Right lung (tissue), 2 donors: ENCODE measurements at regions not wholly inside any gene's neighbourhood (a gene's known extent, or its start where the extent isn't known, plus 50 kb on each side); places are given as distances from the start of the nearest gene placed in this dataset.
A peak's percentile ranks its signal among the peaks of the same experiment; 100 is the strongest.
"Not testable (repeated sequence)": the region's sequence is repeated elsewhere in the genome, so short reads cannot be mapped to it uniquely, and the experiment has no call there.

Experiments used
- DNase-seq, 2 donors: peaks; one replicate each; pipeline ENCODE4 v3.0.0-alpha.2; 2013

DNA sequence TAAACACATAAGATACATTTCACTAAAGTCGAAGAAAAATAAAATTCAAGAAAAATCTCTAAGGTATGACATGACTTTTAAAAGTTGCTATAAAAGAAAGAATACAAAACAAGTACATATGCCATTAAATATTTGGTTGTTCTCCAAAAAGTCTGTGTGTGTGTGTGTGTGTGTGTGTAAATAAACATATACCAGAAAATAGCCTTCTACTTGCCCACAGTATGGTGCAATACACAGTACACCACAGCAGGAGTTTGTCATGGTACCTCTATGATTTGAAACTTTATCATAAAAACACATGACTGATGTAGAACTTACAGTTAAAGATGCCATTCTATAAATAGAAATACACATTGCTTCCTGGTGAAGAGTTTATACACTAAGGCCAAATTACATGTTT, 692.7 kb upstream of the MGAT4C start:
- peak in 1 of 2 donors; percentile 1 for DNase-seq

DNA sequence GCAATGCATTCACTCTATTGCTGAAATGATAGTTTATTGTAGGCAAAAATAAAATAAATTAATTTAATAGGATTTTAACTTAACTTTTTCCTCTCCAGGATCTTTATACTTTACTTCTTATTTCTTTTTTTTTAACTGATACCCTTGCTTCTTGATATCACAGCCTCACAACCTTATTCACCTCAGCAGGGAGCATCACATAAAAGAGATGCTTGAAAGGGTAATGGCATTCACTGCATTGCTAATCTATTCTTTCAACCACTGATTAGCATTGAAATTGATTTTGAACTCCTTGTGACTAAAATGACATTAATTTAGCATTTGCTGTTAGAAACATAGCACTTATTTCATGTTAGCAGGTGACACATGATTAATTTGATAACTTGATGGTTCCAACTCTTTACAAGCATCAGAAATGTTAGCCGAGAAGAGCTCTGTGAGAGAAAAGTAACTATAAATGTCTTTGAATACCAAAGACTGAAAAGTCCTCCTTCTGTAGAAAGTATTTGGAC, 689.5 kb upstream of the MGAT4C start:
- DNase-seq, result no peak

DNA sequence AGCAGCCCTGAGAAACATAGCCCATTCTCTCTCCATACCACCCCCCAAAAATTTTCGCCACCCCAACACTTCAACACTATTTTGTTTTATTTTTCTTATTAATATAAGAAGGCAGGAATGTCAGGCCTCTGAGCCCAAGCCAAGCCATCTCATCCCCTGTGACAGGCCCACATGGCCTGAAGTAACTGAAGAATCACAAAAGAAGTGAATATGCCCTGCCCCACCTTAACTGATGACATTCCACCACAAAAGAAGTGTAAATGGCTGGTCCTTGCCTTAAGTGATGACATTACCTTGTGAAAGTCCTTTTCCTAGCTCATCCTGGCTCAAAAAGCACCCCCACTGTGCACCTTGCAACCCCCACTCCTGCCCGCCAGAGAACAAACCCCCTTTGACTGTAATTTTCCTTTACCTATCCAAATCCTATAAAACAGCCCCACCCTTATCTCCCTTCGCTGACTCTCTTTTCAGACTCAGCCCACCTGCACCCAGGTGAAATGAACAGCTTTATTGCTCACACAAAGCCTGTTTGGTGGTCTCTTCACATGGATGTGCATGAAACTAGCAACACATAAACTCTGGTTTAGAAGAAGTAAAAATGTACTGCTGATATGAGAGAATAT, 688.1 kb upstream of the MGAT4C start:
- DNase-seq, result not testable (repeated sequence)

DNA sequence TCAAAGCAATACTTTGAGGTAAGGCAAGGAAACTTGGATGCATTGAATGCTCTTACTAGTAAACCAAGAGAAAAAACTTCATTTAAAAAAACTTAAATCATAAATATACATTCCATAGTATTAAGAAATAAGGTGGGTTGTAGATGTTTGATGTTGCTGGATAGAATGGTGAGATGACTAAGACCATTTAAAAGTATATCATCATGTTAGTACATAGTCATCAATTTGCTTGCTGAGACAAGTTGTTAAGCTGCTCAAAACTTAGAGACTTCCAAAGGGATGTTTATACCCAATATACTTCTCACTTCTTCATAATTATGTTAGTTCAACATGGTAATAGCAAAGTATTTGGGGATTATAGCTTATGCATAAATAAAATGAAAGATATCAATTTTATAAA, 675.5 kb upstream of the MGAT4C start:
- no peak for DNase-seq

DNA sequence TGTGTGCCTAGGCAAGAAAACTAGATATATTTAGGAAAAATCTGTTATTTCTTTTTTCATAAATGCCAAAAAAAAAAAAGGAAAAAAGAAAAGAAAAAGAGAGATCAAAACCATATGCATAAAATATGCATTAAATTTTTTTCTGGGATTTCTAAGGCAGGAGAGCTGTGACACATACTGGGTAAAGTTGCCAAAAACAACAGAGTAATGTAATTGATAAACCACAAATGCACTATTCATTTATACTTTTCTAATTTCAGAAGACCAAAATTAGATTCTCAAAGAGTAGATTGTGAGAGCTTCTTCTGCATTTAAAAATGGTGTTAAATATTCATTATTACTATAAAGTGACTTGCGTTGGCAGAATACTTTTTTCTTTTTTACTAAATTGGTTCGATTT, 673.8 kb upstream of the MGAT4C start:
- no peak for DNase-seq

DNA sequence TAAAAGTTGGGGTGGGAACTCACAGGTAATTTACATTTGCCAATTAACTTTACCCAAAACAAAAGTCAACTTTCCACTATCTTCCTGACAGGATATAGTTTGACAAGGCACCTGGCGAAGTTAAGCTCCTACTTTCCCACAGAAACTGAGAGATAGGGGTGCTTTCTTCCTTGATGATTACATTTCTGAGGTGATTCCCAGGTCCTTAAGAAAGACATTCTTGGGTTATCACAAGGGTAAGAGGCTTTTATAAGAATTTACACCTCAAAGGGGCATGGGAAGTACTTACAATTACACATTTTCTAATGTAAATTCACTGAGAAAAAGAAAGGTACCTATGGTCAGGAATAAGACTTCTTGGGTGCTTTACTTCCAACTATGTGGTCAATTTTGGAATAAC, 660.9 kb upstream of the MGAT4C start:
- no peak for DNase-seq

DNA sequence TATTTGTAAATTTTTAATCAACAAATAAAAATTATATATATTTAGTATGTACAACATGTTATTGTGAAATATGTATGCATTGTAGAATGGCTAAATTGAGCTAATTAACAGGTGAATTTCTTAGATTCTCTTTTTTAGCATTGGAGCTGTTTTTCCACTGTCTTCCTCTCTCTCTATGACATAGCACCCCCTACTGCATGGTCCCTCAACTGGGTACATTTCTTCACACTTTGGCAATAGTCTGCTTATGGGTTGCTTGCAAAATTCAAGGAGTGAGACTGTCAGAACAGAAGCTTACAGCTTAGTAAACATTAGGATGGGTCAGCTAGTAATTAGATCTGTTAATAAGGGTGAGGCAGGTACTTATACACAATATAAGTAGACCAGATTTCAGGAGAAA, 658.5 kb upstream of the MGAT4C start:
- DNase-seq, result peak; percentile 1 to 22

DNA sequence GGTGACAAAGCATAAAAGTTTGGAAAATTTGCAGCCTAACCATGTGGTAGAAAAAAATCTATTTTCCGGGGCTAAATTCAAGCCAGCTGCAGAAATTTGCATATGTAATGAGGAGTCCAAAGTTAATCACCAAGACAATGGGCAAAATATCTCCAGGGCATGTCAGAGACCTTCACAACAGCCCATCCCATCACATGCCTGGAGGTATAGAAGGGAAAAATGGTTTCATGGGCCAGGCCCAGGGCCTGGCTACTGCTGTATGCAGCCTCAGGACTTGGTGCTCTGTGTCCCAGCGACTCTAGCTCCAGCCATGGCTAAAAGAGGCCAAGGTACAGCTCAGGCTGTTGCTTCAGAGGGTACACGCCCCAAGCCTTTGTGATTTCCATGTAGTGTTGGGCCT, 655.8 kb upstream of the MGAT4C start:
- DNase-seq, result no peak

DNA sequence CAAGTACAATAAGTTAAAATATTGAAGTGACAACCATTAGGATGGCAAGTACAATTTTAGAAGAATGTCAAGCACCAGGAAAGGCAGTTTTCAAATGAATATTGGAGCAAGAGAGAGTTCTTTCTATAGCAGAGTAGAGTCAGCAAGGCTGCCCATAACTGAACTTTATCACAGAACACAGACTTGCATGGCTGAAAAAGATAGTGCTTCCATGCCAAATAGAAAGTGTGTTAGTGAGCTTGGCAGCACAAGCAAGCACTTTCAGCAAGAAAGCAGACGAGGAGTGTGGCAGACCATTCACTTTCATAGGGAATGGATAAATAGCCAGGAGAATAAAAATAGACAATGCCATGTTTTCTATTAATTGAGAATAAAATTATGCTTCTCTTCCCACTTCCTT, 647.0 kb upstream of the MGAT4C start:
- DNase-seq, result no peak

DNA sequence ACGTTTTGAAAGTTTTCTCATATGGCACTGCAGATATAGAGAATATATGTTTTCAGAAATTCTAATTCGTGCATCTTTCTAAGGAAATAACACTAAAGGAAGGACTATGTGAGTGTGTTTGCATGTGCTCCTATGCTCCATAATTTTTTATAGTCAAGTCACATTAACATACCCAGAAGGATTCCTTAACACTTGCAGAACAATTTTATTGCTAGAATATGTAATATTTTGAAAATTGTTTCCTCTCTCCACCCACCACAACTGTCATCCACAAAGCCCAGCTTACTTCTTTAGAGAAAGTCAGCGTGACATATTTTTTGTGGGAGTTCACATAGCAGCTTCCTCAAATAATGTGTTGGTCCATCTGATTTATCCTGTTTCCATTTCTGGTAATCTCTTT, 604.6 kb upstream of the MGAT4C start:
- no peak for DNase-seq

DNA sequence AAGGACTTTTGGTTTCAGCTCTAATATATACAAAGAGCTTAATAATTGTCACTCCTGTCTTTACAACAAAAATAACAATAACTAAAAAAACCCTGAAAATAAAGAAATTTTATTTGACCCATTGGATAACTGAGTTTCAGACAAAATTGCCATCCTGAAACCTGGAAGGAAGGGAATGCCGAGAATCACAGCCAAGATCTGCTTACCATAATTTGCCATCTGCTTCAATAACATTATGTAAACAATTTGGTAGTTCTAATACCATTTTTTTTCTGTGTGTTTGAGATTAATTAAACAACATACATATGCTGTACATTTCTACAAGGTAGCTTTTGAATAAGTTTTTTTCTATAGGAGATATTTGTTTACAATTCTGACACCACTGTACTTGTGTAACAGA, 596.3 kb upstream of the MGAT4C start:
- no peak for DNase-seq

DNA sequence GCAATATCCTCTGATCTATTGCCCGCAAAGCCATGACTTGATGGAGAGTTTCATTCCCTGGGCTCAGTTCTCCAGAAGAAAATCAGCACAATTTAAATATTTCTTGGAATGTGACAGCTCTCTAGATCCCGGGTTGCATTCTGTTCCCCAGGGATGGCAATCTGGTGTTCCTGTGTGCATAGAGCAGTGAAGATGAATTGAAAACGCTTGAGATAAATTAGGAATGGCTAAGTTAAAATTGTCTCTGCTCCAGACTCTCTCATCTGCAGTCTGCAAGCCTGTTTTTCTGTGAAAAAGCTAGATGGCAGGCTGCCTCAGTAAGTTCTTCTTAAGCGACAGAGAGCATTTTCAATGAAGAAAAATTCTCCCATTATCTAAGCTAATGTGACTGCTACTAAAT, 582.5 kb upstream of the MGAT4C start:
- peak; percentile 14 to 18 for DNase-seq

DNA sequence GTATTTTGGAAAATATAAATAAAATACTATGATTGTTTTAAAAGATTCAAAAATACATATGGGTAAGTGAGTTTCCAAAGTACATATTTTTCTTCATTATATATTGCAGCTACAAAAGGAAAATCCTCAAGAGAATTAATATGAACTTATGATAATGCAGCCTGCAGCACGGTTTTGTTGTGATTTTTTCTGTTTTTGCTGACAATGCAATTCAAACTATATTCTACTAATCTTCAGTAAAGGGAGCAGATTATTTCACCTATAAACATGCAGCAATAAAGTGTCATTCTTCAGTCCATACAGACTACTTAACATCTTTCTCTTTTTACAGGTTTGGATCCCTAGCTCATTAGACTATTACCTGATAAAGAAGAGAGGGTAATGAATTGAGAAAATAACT, 582.1 kb upstream of the MGAT4C start:
- no peak for DNase-seq

DNA sequence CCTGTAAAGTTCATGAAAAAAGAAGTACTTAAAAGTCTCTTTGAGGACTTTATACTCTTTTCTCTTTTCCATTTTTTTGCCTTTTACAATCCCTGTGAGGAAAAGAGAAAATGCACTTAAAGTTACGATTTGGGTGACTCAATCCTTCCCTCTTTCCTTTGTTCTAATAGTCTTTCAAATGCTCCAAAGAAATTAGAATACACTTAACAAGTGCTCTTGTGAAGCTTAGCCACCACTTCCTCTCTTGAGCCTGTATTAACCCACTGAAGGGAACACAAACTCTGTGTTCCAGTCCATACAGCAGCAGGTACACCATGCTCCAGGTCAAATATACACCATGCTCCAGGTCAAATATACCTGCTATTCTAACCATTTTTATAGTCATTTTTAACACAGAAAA, 581.1 kb upstream of the MGAT4C start:
- DNase-seq, result no peak

DNA sequence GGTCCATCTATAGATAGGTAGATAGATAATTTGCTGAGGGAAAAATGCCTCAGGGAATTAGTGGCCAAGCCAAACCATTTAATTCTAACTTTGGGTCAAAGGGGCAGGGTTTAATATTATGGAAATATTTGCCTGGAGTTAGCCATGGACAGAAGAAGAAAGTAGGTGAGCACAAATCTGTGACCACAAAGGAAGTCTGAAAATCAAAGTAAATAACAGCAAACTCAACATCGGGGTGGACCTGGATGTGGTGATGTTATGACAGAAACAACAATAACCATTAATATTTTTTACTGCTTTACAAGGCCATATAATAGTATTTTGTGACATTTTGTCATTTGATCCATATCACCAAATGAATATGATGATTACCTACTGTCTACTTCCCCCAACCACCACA, 578.0 kb upstream of the MGAT4C start:
- DNase-seq, result no peak

DNA sequence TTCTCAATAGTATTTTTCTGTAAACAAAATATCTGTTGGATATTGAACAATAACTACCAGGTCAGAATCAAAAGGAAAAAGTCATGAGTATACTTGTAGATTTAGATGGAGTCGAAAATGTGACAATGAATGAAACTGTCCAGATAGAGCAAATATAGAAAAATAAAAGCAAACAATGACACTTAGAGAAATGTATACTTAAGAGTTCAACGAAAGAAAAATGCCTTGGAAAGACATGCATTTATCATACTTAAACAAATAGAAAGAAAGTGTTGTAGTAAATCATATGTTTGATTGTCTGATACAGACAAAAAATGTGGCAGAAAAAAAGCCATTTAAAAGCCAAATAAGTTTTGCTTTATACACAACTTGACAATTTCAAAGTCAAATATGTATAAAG, 571.2 kb upstream of the MGAT4C start:
- DNase-seq, result no peak

DNA sequence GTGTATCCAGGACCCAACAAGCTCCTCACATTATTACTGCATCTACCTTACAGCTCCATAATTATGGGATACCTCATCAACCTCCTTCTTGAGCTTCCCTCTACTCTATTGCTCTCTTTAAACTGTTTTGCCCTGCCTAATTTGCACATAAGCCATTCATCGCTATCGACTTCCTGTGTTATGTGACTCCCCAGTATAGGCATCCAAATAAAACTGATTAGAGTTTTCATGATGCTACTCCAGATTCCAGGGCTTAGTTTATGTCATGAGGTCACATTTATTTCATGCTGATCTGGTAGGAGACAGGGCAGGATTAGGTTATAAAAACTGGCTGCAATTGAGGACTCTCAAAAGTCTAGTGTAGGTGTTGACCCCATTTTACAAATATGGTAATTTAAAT, 569.9 kb upstream of the MGAT4C start:
- DNase-seq, result no peak

DNA sequence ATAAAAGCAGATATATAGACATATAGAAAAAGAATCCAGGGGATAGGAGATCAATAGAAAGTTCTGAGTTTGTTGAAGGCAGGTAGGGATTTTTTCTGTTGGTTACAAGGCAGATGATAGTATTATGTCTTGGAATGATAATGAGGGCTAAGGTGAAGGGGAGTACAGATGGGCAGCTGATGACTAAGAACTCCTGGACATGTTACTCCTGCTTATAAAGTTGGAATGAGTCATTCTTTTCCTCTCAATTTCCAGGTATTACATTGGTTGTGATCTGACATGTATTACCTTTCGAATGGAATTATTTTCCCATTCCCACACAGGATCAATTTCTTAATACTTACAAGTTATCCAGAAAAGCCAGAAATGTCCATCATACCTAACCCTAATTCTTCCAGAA, 545.2 kb upstream of the MGAT4C start:
- no peak for DNase-seq

DNA sequence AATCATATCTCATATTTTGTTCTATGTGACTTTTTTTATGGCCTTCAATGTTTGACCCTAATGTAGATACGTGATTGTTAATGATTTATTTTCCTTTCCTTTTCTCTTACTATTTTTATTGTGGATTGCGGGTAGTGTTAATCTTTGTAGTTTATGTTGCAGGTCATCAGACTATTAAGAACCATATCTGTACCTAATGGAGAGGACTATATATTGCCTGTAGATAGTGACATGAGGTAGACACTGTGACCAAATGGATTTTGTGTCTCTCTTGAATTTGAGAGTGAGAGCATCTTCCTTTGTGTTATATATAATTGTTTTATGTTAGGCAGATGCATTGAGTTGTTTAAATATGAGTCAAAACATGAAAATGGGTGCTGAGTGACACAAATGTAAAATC, 543.4 kb upstream of the MGAT4C start:
- DNase-seq, result no peak

DNA sequence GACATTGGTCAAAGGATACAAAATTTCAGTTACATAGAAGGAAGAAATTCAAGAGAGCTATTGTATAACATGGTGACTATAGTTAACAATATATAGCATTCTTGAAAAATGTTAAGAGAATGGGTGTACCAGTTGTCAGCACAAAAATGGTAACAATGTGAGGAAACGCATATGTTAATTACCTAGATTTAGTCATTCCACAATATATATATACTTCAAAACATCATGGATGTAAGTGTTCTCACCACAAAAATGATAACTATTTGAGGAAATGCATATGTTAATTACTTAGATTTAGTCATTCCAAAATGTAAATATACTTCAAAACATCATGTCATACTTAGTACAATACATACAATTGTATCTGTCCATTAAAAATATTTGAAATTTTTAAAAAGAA, 540.4 kb upstream of the MGAT4C start:
- DNase-seq, result no peak

DNA sequence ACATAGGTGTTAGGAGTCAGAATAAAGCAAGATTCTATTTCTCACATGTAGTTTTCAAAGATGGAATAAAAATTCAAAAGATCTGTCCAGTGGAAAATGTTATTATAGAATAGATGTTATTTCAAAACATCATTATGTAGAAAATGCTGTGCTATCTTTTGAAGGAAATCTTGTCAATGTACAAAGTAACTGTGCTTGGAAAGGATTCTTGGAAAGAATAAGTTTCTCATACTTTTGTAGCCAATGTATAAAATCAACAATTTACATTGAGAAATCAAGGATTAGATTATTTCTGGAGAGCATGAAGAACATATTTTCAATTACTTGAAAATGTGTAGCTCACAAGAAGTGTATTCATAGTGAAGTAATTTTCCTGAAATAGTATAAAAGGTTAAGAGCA, 532.5 kb upstream of the MGAT4C start:
- peak in 1 of 2 donors; percentile 21 for DNase-seq

DNA sequence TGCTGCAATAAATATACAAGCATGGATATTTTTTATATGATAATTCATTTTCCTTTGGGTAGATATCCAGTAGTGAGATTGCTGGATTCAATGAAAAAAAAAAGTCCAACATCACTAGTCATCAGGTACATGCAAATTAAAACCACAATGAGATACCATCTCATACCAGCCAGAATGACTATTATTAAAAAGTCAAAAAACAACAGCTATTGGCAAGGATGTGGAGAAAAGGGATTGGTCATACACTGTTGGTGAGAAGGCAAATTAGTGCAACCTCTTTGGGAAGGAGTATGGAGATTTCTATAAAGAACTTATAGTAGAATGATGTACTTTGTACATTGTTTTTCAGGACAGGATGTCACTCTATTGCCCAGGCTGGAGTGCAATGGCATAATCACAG, 531.2 kb upstream of the MGAT4C start:
- DNase-seq, result no peak

DNA sequence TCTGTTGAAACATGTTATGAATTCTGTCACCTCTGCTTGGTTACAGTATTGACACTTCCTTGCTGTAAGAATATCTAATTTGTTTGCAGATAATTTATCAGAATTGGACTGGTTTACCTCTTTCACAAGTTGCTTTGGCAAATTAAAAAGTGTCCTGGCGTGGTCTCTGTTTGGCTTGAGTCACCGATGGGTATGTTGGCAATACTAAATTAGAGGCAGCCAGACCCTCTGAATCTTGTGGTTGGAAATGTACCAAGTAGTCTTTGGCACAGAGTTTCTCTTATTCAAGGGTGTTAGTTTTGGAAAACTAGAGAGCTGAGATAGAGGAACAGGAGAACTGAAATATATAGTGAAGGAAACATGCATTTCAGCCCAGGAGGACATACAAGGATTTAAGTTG, 521.1 kb upstream of the MGAT4C start:
- DNase-seq, result no peak

DNA sequence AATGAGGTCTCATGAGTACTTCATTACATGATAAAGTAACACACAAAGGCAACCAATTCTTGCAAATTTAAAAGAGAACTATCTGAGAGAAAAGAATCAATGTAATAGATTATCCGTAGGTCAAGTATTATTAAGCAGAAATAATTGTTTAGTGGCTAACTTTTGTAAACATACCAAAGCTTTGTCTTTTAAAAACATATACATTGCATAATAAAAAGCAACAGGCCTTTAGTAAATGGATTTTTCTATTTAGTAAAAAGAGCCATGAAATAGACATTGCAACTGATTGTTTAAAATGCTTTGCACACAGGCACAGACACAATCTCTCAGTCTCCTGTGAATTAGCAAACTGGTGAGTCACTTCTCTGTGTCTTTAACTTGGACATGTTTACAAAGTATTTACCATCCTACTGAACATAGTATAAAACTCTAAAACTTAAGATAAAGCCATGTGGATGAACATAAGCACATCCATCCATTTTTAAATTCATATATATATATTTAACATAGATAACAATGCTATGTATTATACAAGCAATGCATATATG, 518.7 kb upstream of the MGAT4C start:
- DNase-seq, result no peak
